Suprapubic skin (tissue), 3 donors: ENCODE measurements at regions not wholly inside any gene's neighbourhood (a gene's known extent, or its start where the extent isn't known, plus 50 kb on each side); places are given as distances from the start of the nearest gene placed in this dataset.

Source experiments
- POLR2A ChIP-seq, 2 donors: fragments of 450-650 bp; IDR thresholded peaks; one replicate each; pipeline ENCODE4 v1.6.1; 2017; ENCODE audit warnings: antibody characterized with exemption in 2 of 2, mild to moderate bottlenecking in 2 of 2, moderate library complexity in 2 of 2
- TF ChIP-seq, protein P1 (sequence below), 2 donors: fragments of 200-600 bp in 1 of 2; fragments of 450-650 bp in 1 of 2; sonication (generic) in 1 of 2; IDR thresholded peaks; one replicate each; pipeline ENCODE4 v1.5.1; 2016 to 2019; ENCODE audit warnings: antibody characterized with exemption in 2 of 2, mild to moderate bottlenecking in 1 of 2, moderate library complexity in 1 of 2

DNA sequence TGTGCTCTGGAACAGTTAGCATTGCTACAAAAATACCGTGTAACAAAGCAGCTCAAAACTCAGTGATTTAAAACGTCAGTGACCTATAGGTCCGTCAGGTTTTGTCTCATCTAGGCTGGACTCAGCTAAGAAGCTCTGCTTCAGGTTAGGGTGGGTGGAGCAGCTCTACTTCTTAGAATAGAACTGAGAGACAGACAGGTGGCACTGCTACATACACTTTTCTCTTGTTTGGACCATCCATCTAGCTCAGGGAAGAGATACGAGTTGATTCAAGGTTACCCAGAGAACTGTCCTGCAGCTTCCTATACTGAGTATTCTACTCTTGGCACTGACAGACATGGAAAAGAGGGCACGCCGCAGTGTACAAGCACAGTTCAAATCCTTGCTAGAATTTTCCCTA, 456.1 kb downstream of the IGSF11 start:
- no peak for TF ChIP-seq POLR2A (IDR thresholded peaks at IDR 0.05)
- TF ChIP-seq, protein P1, sequence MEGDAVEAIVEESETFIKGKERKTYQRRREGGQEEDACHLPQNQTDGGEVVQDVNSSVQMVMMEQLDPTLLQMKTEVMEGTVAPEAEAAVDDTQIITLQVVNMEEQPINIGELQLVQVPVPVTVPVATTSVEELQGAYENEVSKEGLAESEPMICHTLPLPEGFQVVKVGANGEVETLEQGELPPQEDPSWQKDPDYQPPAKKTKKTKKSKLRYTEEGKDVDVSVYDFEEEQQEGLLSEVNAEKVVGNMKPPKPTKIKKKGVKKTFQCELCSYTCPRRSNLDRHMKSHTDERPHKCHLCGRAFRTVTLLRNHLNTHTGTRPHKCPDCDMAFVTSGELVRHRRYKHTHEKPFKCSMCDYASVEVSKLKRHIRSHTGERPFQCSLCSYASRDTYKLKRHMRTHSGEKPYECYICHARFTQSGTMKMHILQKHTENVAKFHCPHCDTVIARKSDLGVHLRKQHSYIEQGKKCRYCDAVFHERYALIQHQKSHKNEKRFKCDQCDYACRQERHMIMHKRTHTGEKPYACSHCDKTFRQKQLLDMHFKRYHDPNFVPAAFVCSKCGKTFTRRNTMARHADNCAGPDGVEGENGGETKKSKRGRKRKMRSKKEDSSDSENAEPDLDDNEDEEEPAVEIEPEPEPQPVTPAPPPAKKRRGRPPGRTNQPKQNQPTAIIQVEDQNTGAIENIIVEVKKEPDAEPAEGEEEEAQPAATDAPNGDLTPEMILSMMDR (IDR thresholded peaks at IDR 0.05), result no peak
